Hindlimb muscle (tissue), 1 donor: ENCODE measurements at regions not wholly inside any gene's neighbourhood (a gene's known extent, or its start where the extent isn't known, plus 50 kb on each side); places are given as distances from the start of the nearest gene placed in this dataset.

ENCODE experiments used
- DNase-seq: peaks from one replicate; pipeline ENCODE4 v3.0.0-alpha.2; 2013

GRCh38 chr1:75083848-75084514, 50.2 kb upstream of the LHX8 start:
- DNase-seq, result no peak
